Femur (tissue), 1 donor: ENCODE measurements at regions not wholly inside any gene's neighbourhood (a gene's known extent, or its start where the extent isn't known, plus 50 kb on each side); places are given as distances from the start of the nearest gene placed in this dataset.

Source experiments
- DNase-seq: peaks from one replicate; pipeline ENCODE4 v3.0.0-alpha.2; 2017

GRCh38 chr6:67300430-67301040, 1334.5 kb upstream of the ADGRB3 start:
- no peak for DNase-seq

GRCh38 chr6:67292169-67292568, 1342.9 kb upstream of the ADGRB3 start:
- DNase-seq, result no peak

- DNase-seq, result no peak
These were observed 1347.5 kb upstream of the ADGRB3 start for GRCh38 chr6:67287566-67287965.

GRCh38 chr6:67285770-67286495, 1349.1 kb upstream of the ADGRB3 start:
- no peak for DNase-seq

GRCh38 chr6:67277312-67277711, 1357.8 kb upstream of the ADGRB3 start:
- no peak for DNase-seq

- no peak for DNase-seq
These were observed 1368.8 kb upstream of the ADGRB3 start for GRCh38 chr6:67265996-67266921.

- DNase-seq, result no peak
These were observed 1382.4 kb upstream of the ADGRB3 start for GRCh38 chr6:67252663-67253062.

- DNase-seq, result no peak
These were observed 1387.0 kb upstream of the ADGRB3 start for GRCh38 chr6:67248077-67248476.

GRCh38 chr6:67244037-67244436, 1391.0 kb upstream of the ADGRB3 start:
- DNase-seq, result no peak

- no peak for DNase-seq
These were observed 1397.8 kb upstream of the ADGRB3 start for GRCh38 chr6:67237277-67237676.

- no peak for DNase-seq
These were observed 1404.0 kb upstream of the ADGRB3 start for GRCh38 chr6:67231092-67231491.

GRCh38 chr6:67224989-67225388, 1410.1 kb upstream of the ADGRB3 start:
- no peak for DNase-seq

- DNase-seq, result no peak
These were observed 1413.9 kb upstream of the ADGRB3 start for GRCh38 chr6:67221226-67221625.

GRCh38 chr6:67219346-67219745, 1415.7 kb upstream of the ADGRB3 start:
- no peak for DNase-seq

- no peak for DNase-seq
These were observed 1422.5 kb upstream of the ADGRB3 start for GRCh38 chr6:67212584-67212983.

- DNase-seq, result no peak
These were observed 1424.6 kb upstream of the ADGRB3 start for GRCh38 chr6:67210450-67210849.

GRCh38 chr6:67201563-67201962, 1433.5 kb upstream of the ADGRB3 start:
- DNase-seq, result no peak

GRCh38 chr6:67200626-67201403, 1434.3 kb upstream of the ADGRB3 start:
- DNase-seq, result no peak

- no peak for DNase-seq
These were observed 1435.7 kb upstream of the ADGRB3 start for GRCh38 chr6:67199425-67199824.

GRCh38 chr6:67190733-67191132, 1444.3 kb upstream of the ADGRB3 start:
- DNase-seq, result no peak

- no peak for DNase-seq
These were observed 1450.7 kb upstream of the ADGRB3 start for GRCh38 chr6:67184405-67184804.

GRCh38 chr6:67175101-67175500, 1460.0 kb upstream of the ADGRB3 start:
- no peak for DNase-seq

- DNase-seq, result no peak
These were observed 1458.6 kb upstream of the EYS start for GRCh38 chr6:67165606-67166005.
